SK-N-SH (cell line): ENCODE measurements at regions not wholly inside any gene's neighbourhood (a gene's known extent, or its start where the extent isn't known, plus 50 kb on each side); places are given as distances from the start of the nearest gene placed in this dataset.

ENCODE experiments used
- CTCF ChIP-seq: fragments of 200-600 bp; sonication (generic); IDR thresholded peaks from 2 replicates; pipeline ENCODE4 v1.6.1; 2017; ENCODE audit warnings: antibody characterized with exemption, mild to moderate bottlenecking, moderate library complexity
- ELF1 ChIP-seq: IDR thresholded peaks from 2 replicates; pipeline ENCODE4 v1.4.0; 2012
- FOXM1 ChIP-seq: IDR thresholded peaks from 2 replicates; pipeline ENCODE4 v1.4.0; 2012; ENCODE audit warnings: low read depth, mild to moderate bottlenecking
- MXI1 ChIP-seq: IDR thresholded peaks from 2 replicates; pipeline ENCODE4 v1.6.1; 2012; ENCODE audit warnings: mild to moderate bottlenecking, low read depth, low read length, improper control_type of control experiment
- RAD21 ChIP-seq: IDR thresholded peaks from 2 replicates; pipeline ENCODE4 v1.6.1; 2012; ENCODE audit warnings: mild to moderate bottlenecking, low read length
- RFX5 ChIP-seq: IDR thresholded peaks from 2 replicates; pipeline ENCODE4 v1.6.1; 2012; ENCODE audit warnings: mild to moderate bottlenecking, improper control_type of control experiment, low read length
- SMC3 ChIP-seq: IDR thresholded peaks from 2 replicates; pipeline ENCODE4 v1.6.1; 2012; ENCODE audit warnings: low read depth, low read length, improper control_type of control experiment

GRCh38 chr4:105058177-105058812 is 88.4 kb upstream of the TET2 start:
- TF ChIP-seq CTCF (no peak), RFX5 (no peak), SMC3 (no peak), ELF1 (no peak), FOXM1 (peak; percentile 53), MXI1 (no peak), RAD21 (no peak)
